ENCODE measurements at regions not wholly inside any gene's neighbourhood (a gene's known extent, or its start where the extent isn't known, plus 50 kb on each side); places are given as distances from the start of the nearest gene placed in this dataset.

DNA sequence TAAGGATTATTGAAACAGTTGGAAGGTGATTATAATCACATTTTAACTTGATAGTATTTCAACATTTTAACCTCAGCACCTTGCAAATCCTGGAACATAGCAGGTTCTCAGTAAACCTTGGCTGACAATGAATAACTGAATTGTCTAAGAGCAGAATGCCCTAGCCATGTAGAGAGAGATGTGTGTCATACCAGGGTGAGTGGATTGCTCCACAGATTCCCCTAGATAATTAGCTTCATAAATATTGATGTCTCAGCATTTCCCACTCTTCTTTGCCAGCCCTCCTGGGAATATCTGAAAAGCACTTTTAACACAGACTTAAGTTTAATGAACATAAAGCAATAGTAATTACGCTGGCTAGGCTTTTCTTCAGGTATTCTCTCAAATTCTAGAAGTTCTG, 363.5 kb downstream of the MAN2A1 start:
- Histone ChIP-seq H4K91ac (replicated peaks; ENCODE audit: insufficient read length, low read length) (no peak overlapping the region), H3K79me2 (ENCODE audit: control insufficient read depth in 1 of 2, insufficient read depth in 2 of 2, low read length in 2 of 2) (no peaks in the 10 kb centered on the region), H3K27ac (ENCODE audit: low read depth, low read length) (no peak overlapping the region), H2BK12ac (ENCODE audit: low read depth, low read length) (no peak overlapping the region), H3K27me3 (replicated peaks in 1 of 4; ENCODE audit: control insufficient read depth in 3 of 4, extremely low read depth in 1 of 4, insufficient read depth in 3 of 4, low read length in 3 of 4) (0 out of 7 replicates have a peak, but pooled peaks cover 0 to 2% (median 0%) of the 10 kb centered on the region in 4 experiments), H3K9ac (replicated peaks in 1 of 4; ENCODE audit: extremely low read depth in 1 of 4, low read depth in 3 of 4, low read length in 3 of 4) (no peak overlapping the region), H3K79me1 (ENCODE audit: low read depth, low read length) (no peaks in the 10 kb centered on the region), H4K20me1 (replicated peaks in 1 of 2; ENCODE audit: control insufficient read depth in 1 of 2, insufficient read depth in 2 of 2, low read length in 2 of 2) (no peaks in the 10 kb centered on the region), H2BK120ac (replicated peaks; ENCODE audit: low read depth, low read length) (no peak overlapping the region), H2BK20ac (ENCODE audit: low read length) (no peak overlapping the region), H3K18ac (ENCODE audit: extremely low read depth, low read length) (no peak overlapping the region), H3K56ac (replicated peaks; ENCODE audit: insufficient read length, low read depth, low read length) (no peak overlapping the region), H2AK5ac (ENCODE audit: low read depth, low read length) (no peak overlapping the region), H3K36me3 (ENCODE audit: control insufficient read depth in 2 of 4, insufficient read depth in 4 of 4, low read length in 3 of 4) (no peaks in the 10 kb centered on the region), H2BK15ac (ENCODE audit: low read length) (no peak overlapping the region), H3K9me3 (ENCODE audit: insufficient read depth in 2 of 2, low read depth in 1 of 2, low read length in 1 of 2) (no peaks in the 10 kb centered on the region), H3K4me2 (ENCODE audit: insufficient read depth in 1 of 2, low read depth in 2 of 2, low read length in 2 of 2) (no peak overlapping the region), H4K5ac (ENCODE audit: insufficient read length, low read depth, low read length) (no peak overlapping the region), H3K4me1 (replicated peaks in 1 of 4; ENCODE audit: control insufficient read depth in 3 of 4, insufficient read depth in 4 of 4, low read length in 3 of 4) (peaks cover 2 to 11% (median 6%) of the 10 kb centered on the region in 4 experiments; a peak in 3 of 7 replicates), H2BK5ac (ENCODE audit: low read depth, low read length) (no peak overlapping the region), H3K4ac (replicated peaks; ENCODE audit: insufficient read length, low read depth, low read length) (no peak overlapping the region), H3K23ac (ENCODE audit: insufficient read length) (no peak overlapping the region), H2AFZ (ENCODE audit: low read length) (no peak overlapping the region), H3K14ac (ENCODE audit: insufficient read length) (no peak overlapping the region), H4K8ac (ENCODE audit: extremely low read depth, insufficient read depth, low read length) (no peak overlapping the region), H3K23me2 (ENCODE audit: low read depth, low read length) (no peaks in the 10 kb centered on the region), H3K4me3 (ENCODE audit: extremely low read depth in 1 of 4, insufficient read depth in 2 of 4, low read depth in 3 of 4, low read length in 4 of 4) (no peak overlapping the region)
- POLR2A ChIA-PET (ENCODE audit: partially characterized antibody), result no interaction called here
- TF ChIP-seq EZH2 (IDR thresholded peaks at IDR 0.05; ENCODE audit: low read depth, low read length, severe bottlenecking) (no peak), POLR2A (IDR thresholded peaks at IDR 0.05; ENCODE audit: control extremely low read depth in 1 of 2, low read depth in 2 of 2, low read length in 2 of 2) (no peak)
- WGBS, 2 experiments (ENCODE audit: extremely low coverage in 1 of 2, insufficient coverage in 1 of 2, insufficient read length in 1 of 2, insufficient replicate concordance in 2 of 2, low coverage in 1 of 2, low lambda C conversion rate in 2 of 2, missing lambda C conversion rate in 1 of 2), result 95% methylated on average over 1 of the region's 1 CpG; no CpG with 5 or more reads in 1 of the 2 experiments
- no peak for DNase-seq (ENCODE audit: low read depth in 1 of 2, low spot score in 2 of 2)
- no peak for FAIRE-seq
- CTCF ChIA-PET (ENCODE audit: partially characterized antibody), result no interaction called here
